GM21515 (cell line): ENCODE measurements at regions not wholly inside any gene's neighbourhood (a gene's known extent, or its start where the extent isn't known, plus 50 kb on each side); places are given as distances from the start of the nearest gene placed in this dataset.
"Not testable (repeated sequence)": the region's sequence is repeated elsewhere in the genome, so short reads cannot be mapped to it uniquely, and the experiment has no call there.

Experiments
- ATAC-seq: cut with Tn5 transposase; IDR thresholded peaks from one replicate; pipeline ENCODE4 v1.9.1; 2021; ENCODE audit not compliant: unreplicated experiment

- not testable (repeated sequence) for ATAC-seq
Measured at GRCh38 chr2:195228547-195228946, 428.5 kb upstream of the SLC39A10 start.

- no peak for ATAC-seq
Measured at GRCh38 chr2:195214072-195214471, 443.0 kb upstream of the SLC39A10 start.

DNA sequence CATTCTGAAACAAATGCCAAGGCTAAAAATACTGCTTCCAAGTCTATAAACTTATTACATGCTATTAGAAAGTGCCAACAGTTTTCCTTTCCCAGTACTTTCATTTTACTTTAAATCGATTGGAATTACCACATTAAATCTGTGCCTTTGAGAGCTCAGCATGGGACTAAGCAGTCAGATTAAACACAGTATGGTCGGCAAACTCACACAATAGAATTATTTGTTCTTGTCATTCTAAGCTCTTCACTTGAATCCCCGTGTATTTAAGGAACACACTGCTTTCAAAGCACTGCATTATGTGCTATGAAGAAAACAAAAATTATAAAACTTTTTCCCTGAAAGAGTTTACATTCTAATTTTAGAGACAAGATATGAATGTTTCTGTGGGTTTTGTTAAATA, 444.4 kb upstream of the SLC39A10 start:
- ATAC-seq = no peak

GRCh38 chr2:195202163-195202845, 454.7 kb upstream of the SLC39A10 start:
- no peak for ATAC-seq

- ATAC-seq = no peak
Measured at GRCh38 chr2:195199864-195200263, 457.2 kb upstream of the SLC39A10 start.

DNA sequence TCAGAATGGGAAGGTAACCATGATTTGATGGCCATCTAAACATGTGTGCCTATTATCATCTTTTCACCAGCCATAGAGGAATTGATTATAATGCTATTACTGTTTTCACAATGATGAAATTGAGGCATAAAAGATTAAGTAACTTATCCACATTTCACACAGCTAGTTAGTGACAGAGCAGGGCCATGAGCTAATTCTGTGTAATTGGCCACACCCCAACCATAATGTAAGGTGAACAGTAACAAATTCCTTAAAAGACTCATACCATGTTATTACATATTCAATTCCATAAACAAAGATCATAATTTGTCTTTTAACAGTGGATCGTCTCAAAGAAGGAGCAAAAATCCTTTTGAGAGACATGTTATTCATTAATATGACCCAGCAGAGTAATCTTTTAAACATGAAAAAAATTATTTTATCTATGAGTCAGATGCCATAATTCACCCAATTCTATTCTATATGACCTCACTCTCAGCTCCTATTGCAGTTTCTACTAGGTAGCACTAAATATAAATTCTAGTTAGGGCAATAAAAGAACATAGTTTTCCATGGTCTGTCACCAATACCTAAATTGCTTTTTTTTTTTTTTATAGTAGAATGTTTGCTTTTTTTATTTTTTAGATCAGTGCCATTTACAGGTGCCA, 475.8 kb upstream of the SLC39A10 start:
- ATAC-seq = no peak

GRCh38 chr2:195168369-195168768, 488.7 kb upstream of the SLC39A10 start:
- ATAC-seq = no peak

GRCh38 chr2:195164930-195165329, 492.1 kb upstream of the SLC39A10 start:
- no peak for ATAC-seq

DNA sequence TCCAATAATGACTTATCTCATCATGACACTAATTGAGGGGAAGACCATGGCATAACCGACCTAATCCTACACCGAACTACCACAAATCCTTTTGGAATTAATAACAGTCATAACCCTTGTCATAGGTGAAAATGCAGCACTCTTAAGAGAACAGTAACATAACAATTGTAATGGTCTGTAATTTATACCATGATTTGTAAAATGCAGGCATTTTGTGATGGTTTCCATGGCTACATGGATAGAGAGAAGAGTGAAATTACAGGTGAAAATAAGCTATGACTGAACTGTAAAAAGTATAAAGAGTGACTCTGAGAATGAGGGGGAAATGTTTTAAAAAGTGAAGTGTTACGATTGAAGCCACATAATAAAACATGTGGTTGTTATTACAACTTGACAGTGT, 494.1 kb upstream of the SLC39A10 start:
- no peak for ATAC-seq

DNA sequence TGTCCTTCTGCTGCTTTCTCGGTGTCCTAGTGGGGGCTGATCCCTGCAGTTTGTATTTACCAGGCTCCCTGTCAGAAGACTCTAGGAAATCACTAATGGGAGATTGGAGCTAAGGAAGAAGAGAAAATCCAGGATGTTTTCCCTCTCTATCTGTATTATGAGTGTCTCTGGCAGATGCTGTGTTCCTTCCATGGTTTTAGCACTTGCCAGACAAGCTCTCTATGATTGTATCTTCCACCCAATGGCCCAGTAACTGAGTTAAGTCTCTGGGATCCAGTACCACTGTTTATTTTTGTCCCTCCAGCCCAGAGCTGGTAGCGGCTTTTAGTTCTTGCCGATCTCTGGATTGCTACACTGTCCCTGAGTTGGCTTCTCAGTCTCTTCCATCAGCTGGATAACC, 494.8 kb upstream of the SLC39A10 start:
- no peak for ATAC-seq

DNA sequence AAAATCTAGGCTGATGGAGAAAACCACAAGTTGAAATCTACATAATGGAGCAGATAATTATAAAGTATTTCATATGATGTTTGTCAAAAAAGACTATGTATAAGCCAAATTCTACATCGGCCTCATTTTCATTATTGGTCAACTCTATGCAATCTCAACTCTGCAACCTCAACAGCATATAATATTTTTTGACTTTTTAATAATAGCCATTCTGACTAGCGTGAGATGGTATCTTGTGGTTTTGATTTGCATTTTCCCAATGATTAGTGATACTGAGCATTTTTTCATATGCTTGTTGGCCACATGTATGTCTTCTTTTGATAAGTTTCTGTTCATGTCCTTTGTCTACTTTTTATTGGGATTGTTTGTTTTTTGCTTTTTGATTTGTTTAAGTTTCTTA, 496.1 kb upstream of the SLC39A10 start:
- no peak for ATAC-seq

DNA sequence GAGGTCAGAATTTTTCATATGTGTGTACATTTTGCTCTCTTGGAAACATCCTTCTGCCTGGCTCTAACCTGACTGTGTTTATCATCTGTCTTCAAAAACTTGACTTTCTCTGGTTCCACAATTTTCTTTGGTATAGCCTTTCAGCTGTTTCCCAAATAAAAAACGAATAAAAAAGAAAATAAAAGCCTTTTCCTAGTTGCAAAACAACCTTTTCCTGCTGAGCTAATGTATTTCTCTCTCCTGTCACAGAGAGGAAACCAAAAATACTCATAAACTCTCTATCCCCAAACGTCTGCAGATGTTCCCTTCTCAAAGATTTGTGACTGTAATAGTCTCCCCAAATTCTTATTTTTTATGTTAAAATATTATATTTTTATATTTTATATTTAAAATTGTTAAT, 505.3 kb upstream of the SLC39A10 start:
- ATAC-seq = no peak

DNA sequence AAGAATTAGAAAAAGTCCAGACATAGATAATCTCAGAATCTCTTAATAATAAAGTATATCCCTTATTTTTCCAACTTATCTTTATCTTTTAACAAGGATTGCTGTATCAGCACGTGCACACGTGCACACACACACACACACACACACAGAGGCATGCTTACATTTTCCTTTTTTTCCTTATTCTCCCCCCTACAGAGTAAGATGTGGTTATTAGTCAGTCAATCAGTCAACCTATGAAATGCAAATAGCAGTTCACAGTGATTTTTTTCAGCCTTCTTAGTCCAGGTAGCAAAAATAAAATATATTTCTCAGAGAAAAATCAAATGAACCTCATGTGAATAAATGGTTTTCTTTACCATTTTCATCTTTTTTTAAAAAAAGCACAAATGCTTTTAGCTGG, 506.2 kb upstream of the SLC39A10 start:
- ATAC-seq = no peak

DNA sequence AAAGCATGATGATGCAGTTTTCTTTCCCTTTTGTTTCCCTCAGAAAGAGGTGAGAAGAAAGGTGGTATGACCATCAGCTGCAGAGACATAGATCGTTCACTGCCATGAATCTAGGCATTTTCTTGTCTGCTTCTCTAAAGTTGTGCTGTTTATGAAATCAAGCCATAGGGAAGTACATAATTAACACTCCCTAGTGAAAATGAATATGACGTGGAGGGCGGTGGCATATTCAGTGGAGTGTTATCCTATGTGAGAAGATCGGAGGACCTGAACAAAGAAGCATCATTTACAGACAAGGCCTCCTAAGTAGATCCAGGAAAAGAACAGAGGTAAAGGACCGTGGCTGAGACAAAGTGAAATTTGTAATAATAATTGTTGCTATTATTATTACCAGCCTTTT, 509.0 kb upstream of the SLC39A10 start:
- no peak for ATAC-seq

GRCh38 chr2:195146761-195147541, 510.1 kb upstream of the SLC39A10 start:
- ATAC-seq = no peak

- ATAC-seq = no peak
Measured at GRCh38 chr2:195138435-195138834, 518.6 kb upstream of the SLC39A10 start.

DNA sequence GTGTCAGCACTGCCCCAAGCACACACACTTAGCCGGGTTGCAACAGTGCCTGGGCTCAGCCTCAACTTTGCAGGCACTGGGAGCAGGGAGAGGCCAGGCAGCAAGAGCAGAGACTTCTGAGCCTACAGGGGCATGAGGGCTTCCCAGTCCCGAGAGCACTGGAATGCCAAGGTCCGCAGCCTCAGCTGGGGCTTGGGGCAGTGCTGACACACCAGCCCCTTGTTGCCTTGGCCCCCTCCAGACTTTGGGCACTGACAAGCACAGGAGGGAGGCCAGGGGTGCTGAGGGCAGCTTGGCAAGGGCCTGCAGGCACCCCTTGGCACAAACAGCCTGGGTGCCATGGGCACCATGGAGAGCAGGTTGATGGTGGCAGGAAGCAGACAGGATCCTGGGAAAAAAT, 531.1 kb upstream of the SLC39A10 start:
- not testable (repeated sequence) for ATAC-seq

GRCh38 chr2:195124391-195125079, 532.5 kb upstream of the SLC39A10 start:
- no peak for ATAC-seq

- ATAC-seq = no peak
Measured at GRCh38 chr2:195122653-195123052, 534.4 kb upstream of the SLC39A10 start.

DNA sequence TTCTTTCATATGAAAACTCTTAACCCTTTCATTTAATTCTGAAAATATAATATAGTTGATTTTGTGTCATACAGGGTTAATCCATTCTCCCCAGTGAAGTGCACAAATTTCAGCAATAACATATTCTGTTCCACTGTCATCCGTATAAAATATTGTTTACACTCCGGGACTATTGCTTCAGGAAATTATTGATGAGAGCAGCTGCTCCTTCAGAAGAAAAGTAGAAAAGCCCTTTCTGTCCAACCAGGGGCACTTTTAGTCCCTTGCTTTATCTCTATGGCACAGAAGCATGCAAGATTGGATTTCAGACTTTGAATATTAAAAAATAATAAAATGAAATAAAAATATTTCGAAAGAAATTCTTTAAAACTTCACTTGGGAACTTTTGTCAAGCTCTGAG, 535.7 kb upstream of the SLC39A10 start:
- no peak for ATAC-seq

- no peak for ATAC-seq
Measured at GRCh38 chr2:195119231-195119630, 537.8 kb upstream of the SLC39A10 start.

DNA sequence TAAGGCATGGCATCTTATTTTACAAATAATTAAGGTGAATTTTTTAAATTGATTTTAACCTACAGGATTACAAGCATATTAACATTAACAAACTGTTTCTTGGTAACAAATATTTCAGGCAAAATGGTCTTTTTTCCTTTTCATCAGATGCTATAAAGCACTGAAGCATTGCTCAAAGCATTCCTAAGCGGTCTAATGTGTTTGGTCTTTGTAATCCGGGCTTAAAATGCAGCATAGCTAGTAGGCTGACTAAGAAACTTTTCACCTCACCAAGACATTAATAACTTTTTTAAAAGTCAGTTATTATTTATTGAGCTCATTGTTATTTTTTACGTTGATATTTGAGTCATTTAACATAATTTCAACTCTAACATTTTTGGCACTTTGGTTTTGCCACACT, 538.8 kb upstream of the SLC39A10 start:
- no peak for ATAC-seq
